Erythroblast (primary cell): ENCODE measurements at regions not wholly inside any gene's neighbourhood (a gene's known extent, or its start where the extent isn't known, plus 50 kb on each side); places are given as distances from the start of the nearest gene placed in this dataset.

Experiments used
- GATA1 ChIP-seq: IDR thresholded peaks from 2 replicates; pipeline ENCODE4 v1.6.1; 2011; ENCODE audit warnings: low read depth, mild to moderate bottlenecking, control low read depth, low read length, moderate library complexity
- POLR2A ChIP-seq: IDR thresholded peaks from 2 replicates; pipeline ENCODE4 v1.6.1; 2011; ENCODE audit warnings: mild to moderate bottlenecking, low read length

DNA sequence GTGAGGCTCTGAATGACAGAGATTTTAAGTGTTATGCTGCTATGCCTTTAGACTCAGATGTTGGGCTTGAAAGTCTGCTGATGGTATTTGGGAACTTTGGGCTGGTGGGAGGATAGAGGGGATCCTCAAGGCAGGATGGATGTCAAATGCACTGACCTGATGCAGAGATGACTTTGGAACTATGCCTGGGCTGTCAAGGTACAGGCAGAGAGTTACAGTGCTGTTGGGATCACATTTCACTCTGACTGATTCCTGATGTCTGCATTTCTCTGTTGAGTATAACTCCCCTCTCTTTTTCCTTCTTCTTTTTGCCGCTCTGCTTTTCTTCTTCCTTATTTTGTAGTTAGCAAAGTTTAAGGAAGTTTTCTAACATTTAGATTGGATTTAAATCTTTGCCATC lies 271.8 kb upstream of the ARX start:
- TF ChIP-seq POLR2A (no peak), GATA1 (no peak)
